ENCODE measurements at regions not wholly inside any gene's neighbourhood (a gene's known extent, or its start where the extent isn't known, plus 50 kb on each side); places are given as distances from the start of the nearest gene placed in this dataset.
"Not testable (repeated sequence)": the region's sequence is repeated elsewhere in the genome, so short reads cannot be mapped to it uniquely, and the experiment has no call there.

GRCh38 chr10:45514291-45515270 lies 140.6 kb downstream of the ALOX5 start:
- Mint-ChIP-seq H3K36me3 (no peaks in the 10 kb centered on the region), H3K27me3 (ENCODE audit: low read depth) (no peaks in the 10 kb centered on the region), H3K9me3 (peaks cover 3% of the 10 kb centered on the region), H3K27ac (no peak overlapping the region), H3K4me1 (no peaks in the 10 kb centered on the region), H3K4me3 (no peak overlapping the region)
- no peak for TF ChIP-seq CTCF (IDR thresholded peaks at IDR 0.05; ENCODE audit: unreplicated experiment)
- DNase-seq (ENCODE audit: low spot score in 2 of 2, unreplicated experiment in 2 of 2), result no peak

GRCh38 chr10:45513551-45513950 lies 139.5 kb downstream of the ALOX5 start:
- TF ChIP-seq CTCF (IDR thresholded peaks at IDR 0.05; ENCODE audit: unreplicated experiment), result no peak
- no peaks in the 10 kb centered on the region for H3K4me1 Mint-ChIP-seq
- H3K27me3 Mint-ChIP-seq (ENCODE audit: low read depth), result no peaks in the 10 kb centered on the region
- no peak overlapping the region for H3K4me3 Mint-ChIP-seq
- no peak overlapping the region for H3K27ac Mint-ChIP-seq
- H3K9me3 Mint-ChIP-seq, result peaks cover 3% of the 10 kb centered on the region
- no peak for DNase-seq (ENCODE audit: low spot score in 2 of 2, unreplicated experiment in 2 of 2)
- no peaks in the 10 kb centered on the region for H3K36me3 Mint-ChIP-seq

- DNase-seq (ENCODE audit: low spot score in 2 of 2, unreplicated experiment in 2 of 2); H3K27me3 Mint-ChIP-seq (ENCODE audit: low read depth); H3K36me3 Mint-ChIP-seq; H3K27ac Mint-ChIP-seq; H3K4me3 Mint-ChIP-seq; H3K9me3 Mint-ChIP-seq; H3K4me1 Mint-ChIP-seq: not testable (repeated sequence)
Measured at GRCh38 chr10:45511926-45512325, 137.9 kb downstream of the ALOX5 start.

GRCh38 chr10:45509491-45509890 lies 135.5 kb downstream of the ALOX5 start:
- Mint-ChIP-seq H3K36me3 (no peaks in the 10 kb centered on the region), H3K27ac (no peak overlapping the region), H3K4me3 (no peak overlapping the region), H3K27me3 (ENCODE audit: low read depth) (no peaks in the 10 kb centered on the region), H3K9me3 (no peaks in the 10 kb centered on the region), H3K4me1 (no peaks in the 10 kb centered on the region)
- no peak for DNase-seq (ENCODE audit: low spot score in 2 of 2, unreplicated experiment in 2 of 2)
- TF ChIP-seq CTCF (IDR thresholded peaks at IDR 0.05; ENCODE audit: unreplicated experiment), result no peak

GRCh38 chr10:45505311-45505710 lies 131.3 kb downstream of the ALOX5 start:
- Mint-ChIP-seq H3K27ac (no peak overlapping the region), H3K9me3 (no peaks in the 10 kb centered on the region), H3K27me3 (ENCODE audit: low read depth) (no peaks in the 10 kb centered on the region), H3K4me1 (no peaks in the 10 kb centered on the region), H3K4me3 (no peak overlapping the region), H3K36me3 (no peaks in the 10 kb centered on the region)
- DNase-seq (ENCODE audit: low spot score in 2 of 2, unreplicated experiment in 2 of 2), result no peak
- no peak for TF ChIP-seq CTCF (IDR thresholded peaks at IDR 0.05; ENCODE audit: unreplicated experiment)

GRCh38 chr10:45502458-45502857 lies 128.4 kb downstream of the ALOX5 start:
- H3K4me1 Mint-ChIP-seq, result no peaks in the 10 kb centered on the region
- H3K27ac Mint-ChIP-seq, result no peak overlapping the region
- H3K36me3 Mint-ChIP-seq, result no peaks in the 10 kb centered on the region
- no peak for TF ChIP-seq CTCF (IDR thresholded peaks at IDR 0.05; ENCODE audit: unreplicated experiment)
- H3K4me3 Mint-ChIP-seq, result no peak overlapping the region
- no peak for DNase-seq (ENCODE audit: low spot score in 2 of 2, unreplicated experiment in 2 of 2)
- H3K27me3 Mint-ChIP-seq (ENCODE audit: low read depth), result no peaks in the 10 kb centered on the region
- peaks cover 2% of the 10 kb centered on the region for H3K9me3 Mint-ChIP-seq
